ENCODE measurements at regions not wholly inside any gene's neighbourhood (a gene's known extent, or its start where the extent isn't known, plus 50 kb on each side); places are given as distances from the start of the nearest gene placed in this dataset.
A peak's percentile ranks its signal among the peaks of the same experiment; 100 is the strongest.

GRCh38 chr6:21648475-21649050, 55.0 kb downstream of the SOX4 start:
- DNase-seq = no peak

- DNase-seq = no peak
Measured at GRCh38 chr6:21653323-21653722, 59.8 kb downstream of the SOX4 start.

DNA sequence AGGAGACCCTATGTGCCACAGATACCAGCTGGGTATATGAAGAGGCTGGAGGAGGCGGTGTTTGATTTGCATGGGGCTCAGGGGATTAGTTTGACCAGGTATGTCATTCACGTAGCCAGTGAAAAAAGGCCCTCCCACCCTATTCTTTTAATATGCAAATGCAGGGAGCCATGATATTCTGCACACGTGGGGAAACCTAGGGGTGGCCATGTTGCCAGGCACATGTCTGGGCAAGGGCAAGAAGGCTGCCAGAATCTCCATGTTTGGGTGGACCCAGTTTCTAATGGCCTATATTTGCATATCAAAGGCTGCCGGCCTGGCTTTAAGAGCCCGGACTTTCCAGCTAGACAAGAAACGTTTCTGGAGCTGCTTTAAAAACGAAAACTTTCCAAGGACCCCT, 60.4 kb downstream of the SOX4 start:
- no peak for DNase-seq

- no peak for DNase-seq
Measured at GRCh38 chr6:21654361-21654760, 60.8 kb downstream of the SOX4 start.

GRCh38 chr6:21663966-21664313, 70.4 kb downstream of the SOX4 start:
- no peak for DNase-seq

GRCh38 chr6:21664314-21665109, 71.0 kb downstream of the SOX4 start:
- DNase-seq = no peak

- DNase-seq = no peak
Measured at GRCh38 chr6:21665110-21665391, 71.5 kb downstream of the SOX4 start.

GRCh38 chr6:21665392-21666200, 72.0 kb downstream of the SOX4 start:
- DNase-seq = no peak

- DNase-seq = no peak
Measured at GRCh38 chr6:21666201-21666691, 72.7 kb downstream of the SOX4 start.

DNA sequence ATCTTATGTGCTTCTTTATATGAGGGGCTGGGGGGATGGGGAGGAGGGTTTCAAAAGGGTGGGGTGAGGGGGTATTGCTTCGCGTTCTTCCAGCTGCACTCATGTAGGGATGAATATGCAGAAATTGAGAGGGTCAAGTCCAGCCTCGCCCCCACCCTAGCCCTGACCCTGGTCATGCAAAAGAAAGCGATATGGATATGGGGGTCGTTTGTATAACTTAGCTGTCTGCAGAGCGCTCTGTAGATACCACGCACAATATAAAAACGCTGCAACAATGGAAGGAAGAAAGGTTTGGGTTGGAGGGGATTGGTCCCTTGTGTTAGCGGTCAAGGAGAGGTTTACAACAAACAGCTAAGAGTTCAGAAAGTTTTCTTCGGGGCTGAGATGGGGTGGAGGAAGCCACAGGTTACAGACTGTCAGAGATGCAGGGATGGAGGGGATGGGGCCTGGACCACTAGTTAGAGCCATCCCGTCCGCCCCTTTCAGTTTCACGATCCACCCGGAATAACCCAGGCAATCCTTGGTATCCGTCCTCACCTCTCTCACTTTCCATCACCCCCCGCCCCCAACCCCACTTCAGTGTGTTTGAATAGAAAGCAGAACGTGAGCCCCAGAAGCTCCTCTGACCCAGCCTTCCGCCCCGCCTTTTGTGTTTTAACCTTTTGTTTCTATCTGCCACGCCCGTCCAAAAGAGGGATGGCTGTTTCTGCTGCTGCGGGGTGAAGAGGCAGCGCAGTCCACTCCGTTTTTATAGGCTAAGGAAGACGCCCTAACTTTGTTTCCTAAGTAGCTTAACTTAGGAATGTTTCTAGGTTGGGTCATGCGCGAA, 73.5 kb downstream of the SOX4 start:
- no peak for DNase-seq

DNA sequence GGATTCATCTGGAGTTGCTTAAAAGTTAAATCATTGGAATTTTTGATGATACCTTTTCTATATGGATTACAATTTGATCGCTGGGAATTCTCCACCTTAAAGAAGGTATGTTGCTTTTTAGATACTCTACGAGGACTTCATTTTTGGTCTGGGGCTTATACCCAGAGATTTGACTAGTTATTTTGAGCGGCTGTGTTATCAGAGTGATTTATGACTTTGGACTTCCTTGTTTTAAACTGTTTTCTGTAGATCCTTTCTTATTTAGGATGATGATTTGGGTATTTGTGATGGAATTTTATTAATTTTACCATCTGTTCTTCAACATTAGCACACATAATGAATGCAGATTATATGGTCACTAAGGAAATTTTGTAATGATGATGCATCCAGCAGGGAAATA, 75.2 kb downstream of the SOX4 start:
- DNase-seq = no peak

- no peak for DNase-seq
Measured at GRCh38 chr6:21676769-21677168, 83.2 kb downstream of the SOX4 start.

DNA sequence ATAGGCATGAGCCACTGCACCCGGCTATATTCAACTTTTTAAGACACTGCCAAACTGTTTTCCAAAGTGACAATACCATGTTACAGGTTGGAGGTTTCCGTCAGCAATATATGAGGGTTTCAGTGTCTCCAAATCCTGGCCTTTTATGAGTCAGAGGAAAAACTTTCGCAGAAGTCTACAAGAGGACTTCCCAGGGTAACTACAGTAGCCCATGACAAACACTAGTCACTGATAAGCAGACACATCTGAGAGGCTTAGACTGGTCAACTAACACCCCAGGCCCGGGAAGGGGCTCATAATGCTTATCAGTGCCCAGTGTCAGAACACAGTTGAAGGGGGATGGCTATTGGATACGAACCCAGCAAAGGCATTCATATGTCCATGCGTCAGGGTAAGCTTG, 85.4 kb downstream of the SOX4 start:
- DNase-seq = peak; percentile 3

- DNase-seq = peak; percentile 47
Measured at GRCh38 chr6:21679761-21680265, 86.3 kb downstream of the SOX4 start.

DNA sequence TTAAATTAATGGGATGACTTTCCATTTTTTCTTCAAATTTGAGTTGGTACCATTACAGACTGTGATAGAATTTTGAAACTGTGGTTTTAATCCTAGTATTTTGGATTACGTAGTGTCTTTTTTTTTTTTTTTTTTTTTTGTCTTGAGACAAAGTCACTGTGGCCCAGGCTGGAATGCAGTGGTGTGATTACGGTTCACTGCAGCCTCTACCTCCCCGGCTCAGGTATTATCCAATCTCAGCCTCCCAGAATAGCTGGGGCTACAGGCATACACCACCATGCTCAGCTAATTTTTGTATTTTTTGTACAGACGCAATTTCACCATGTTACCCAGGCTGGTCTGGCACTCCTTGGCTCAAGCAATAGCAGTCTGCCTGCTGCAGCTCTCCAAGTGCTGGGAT, 87.1 kb downstream of the SOX4 start:
- no peak for DNase-seq

DNA sequence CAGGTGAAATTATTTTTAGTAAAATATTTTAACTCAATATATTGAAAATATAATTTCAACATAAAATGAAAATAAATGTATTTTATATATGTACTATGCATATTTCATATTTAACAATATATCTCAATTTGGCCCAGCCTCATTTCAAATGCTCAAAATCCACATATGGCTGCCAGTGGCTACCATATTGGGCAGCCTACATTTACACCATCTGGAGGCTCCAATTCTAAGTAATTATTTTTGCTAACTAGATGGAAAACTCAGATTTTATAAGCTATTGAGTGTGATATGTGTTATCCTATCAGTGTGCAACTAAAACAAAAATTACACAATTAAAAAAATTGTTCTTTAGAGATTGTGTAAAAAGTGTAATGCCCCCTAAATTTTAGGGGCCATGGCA, 96.9 kb downstream of the SOX4 start:
- no peak for DNase-seq

- DNase-seq = no peak
Measured at GRCh38 chr6:21691685-21692346, 98.3 kb downstream of the SOX4 start.

DNA sequence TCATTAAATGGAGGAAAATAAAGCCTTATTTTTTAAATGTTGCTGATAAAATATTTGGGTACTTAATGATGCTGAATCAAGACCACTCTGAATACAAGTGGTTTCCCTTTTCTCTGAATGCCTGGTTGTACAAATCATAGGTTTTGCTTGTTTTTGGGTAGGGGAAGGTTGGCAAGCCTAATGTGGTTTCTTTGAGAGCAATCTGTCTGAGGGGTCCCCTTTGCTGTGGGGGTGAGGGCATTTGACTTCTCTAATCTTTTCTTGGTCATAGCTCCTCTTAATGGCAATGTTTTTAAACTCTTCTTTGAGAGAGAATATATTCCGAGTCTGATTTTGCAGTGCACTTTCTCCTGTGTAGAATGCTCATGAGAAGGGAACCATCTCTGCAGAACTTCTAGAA, 99.2 kb downstream of the SOX4 start:
- DNase-seq = no peak

- DNase-seq = no peak
Measured at GRCh38 chr6:21694168-21694567, 100.6 kb downstream of the SOX4 start.

DNA sequence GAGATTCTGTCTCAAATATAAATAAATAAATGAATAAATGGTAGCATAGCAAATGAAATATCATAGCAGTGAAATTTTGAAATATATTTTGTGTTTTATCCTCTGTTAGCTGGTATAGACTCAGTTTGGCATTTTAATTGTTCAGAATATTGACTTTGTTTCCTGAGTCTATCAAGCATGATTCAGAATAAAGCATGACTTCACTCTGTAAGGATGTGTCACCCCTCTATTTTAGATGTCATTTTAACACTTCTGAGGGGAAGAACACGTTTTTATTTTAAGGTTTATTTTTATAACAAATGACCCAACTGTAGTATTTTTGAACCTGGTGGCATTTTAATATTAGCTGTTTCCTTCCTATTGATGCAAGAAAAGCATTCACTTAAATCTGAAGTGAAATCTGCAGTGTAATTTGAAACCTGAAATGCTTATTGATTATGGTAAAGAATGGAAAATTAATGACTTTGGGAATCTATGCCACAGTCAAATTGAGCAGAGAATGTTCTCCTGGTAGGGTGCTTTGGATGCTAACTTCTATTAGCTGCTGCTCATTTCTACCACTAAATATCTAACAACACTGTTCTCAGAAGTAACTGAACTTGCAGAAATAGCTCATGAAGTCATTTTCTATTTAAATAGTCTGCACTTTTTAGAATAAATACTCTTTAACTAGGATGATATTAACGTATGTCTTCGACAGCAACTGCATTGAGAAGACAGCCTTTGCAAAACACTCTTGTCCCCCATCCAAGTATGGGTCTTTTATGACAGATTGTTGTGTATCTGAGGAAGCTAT, 114.2 kb downstream of the SOX4 start:
- DNase-seq = no peak

GRCh38 chr6:21708320-21708580, 114.7 kb downstream of the SOX4 start:
- no peak for DNase-seq

DNA sequence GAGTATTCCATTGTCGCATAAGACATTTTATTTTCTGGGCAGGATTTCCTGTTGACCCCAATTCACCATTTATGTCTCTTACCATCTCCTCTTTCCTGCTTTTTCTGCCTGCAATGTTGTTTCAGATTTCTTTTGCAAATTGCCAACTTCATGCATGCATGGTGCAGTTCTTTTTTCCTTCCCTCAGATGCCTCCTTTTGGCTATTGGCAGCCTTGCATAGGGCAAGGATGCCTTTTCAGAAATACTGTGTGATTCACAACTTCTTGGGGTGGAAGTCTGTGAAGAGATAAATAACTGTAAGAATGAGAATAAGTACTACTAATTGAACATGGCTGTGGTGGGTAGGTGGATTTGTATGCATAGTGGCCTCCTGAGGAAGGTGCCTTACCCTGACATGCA, 116.7 kb downstream of the SOX4 start:
- DNase-seq = no peak

Data from HCEC 1CT (cell line).